H1 (cell line): ENCODE measurements at regions not wholly inside any gene's neighbourhood (a gene's known extent, or its start where the extent isn't known, plus 50 kb on each side); places are given as distances from the start of the nearest gene placed in this dataset.
"Not testable (repeated sequence)": the region's sequence is repeated elsewhere in the genome, so short reads cannot be mapped to it uniquely, and the experiment has no call there.

Experiments
- BCL11A ChIP-seq, 2 experiments: IDR thresholded peaks; one replicate each; pipeline ENCODE4 v1.6.1; 2011; ENCODE audit warnings: low read depth in 2 of 2, low read length in 2 of 2, mild to moderate bottlenecking in 2 of 2
- CHD1 ChIP-seq: IDR thresholded peaks from 2 replicates; pipeline ENCODE4 v1.6.1; 2012; ENCODE audit warnings: low read depth, low read length, improper control_type of control experiment
- GTF2F1 ChIP-seq: IDR thresholded peaks from 2 replicates; pipeline ENCODE4 v1.6.1; 2012; ENCODE audit warnings: low read depth, low read length, improper control_type of control experiment, borderline replicate concordance
- MAFK ChIP-seq: IDR thresholded peaks from 2 replicates; pipeline ENCODE4 v1.6.1; 2012; ENCODE audit warnings: low read depth, mild to moderate bottlenecking, improper control_type of control experiment, low read length
- POLR2AphosphoS5 ChIP-seq: IDR thresholded peaks from 2 replicates; pipeline ENCODE4 v1.6.1; 2011; ENCODE audit warnings: low read depth, low read length
- POU5F1 ChIP-seq: IDR thresholded peaks from 2 replicates; pipeline ENCODE4 v1.6.1; 2011; ENCODE audit warnings: low read depth, mild to moderate bottlenecking, low read length, moderate library complexity
- RAD21 ChIP-seq, 2 experiments: IDR thresholded peaks in 1 of 2; conservative IDR thresholded peaks in 1 of 2; 2 replicates each; pipeline ENCODE4 v1.6.1; 2011; ENCODE audit warnings: low read depth in 2 of 2, low read length in 2 of 2, improper control_type of control experiment in 1 of 2, inconsistent platforms in 1 of 2, mild to moderate bottlenecking in 1 of 2, moderate library complexity in 1 of 2
- SIN3A ChIP-seq, 2 experiments: IDR thresholded peaks in 1 of 2; conservative IDR thresholded peaks in 1 of 2; 2 replicates each; pipeline ENCODE4 v1.6.1; 2011 to 2012; ENCODE audit warnings: low read length in 2 of 2, improper control_type of control experiment in 1 of 2, low read depth in 1 of 2, mild to moderate bottlenecking in 1 of 2
- SP1 ChIP-seq: IDR thresholded peaks from 2 replicates; pipeline ENCODE4 v1.6.1; 2011; ENCODE audit warnings: low read depth, low read length
- ZNF274 ChIP-seq: IDR thresholded peaks from 2 replicates; pipeline ENCODE4 v1.7.0; 2012; ENCODE audit warnings: low read length, borderline replicate concordance; ENCODE audit errors: extremely low read depth
- TF ChIP-seq, protein P1 (sequence below), 3 experiments: IDR thresholded peaks; 1 replicate in 2 of 3; 2 replicates in 1 of 3; pipeline versions ENCODE4 v1.5.1 to v1.6.1; 2011; ENCODE audit warnings: low read length in 3 of 3, mild to moderate bottlenecking in 3 of 3, inconsistent platforms in 2 of 3, low read depth in 1 of 3, moderate library complexity in 1 of 3; ENCODE audit not compliant: insufficient read depth in 1 of 3; ENCODE audit errors: control extremely low read depth in 1 of 3

DNA sequence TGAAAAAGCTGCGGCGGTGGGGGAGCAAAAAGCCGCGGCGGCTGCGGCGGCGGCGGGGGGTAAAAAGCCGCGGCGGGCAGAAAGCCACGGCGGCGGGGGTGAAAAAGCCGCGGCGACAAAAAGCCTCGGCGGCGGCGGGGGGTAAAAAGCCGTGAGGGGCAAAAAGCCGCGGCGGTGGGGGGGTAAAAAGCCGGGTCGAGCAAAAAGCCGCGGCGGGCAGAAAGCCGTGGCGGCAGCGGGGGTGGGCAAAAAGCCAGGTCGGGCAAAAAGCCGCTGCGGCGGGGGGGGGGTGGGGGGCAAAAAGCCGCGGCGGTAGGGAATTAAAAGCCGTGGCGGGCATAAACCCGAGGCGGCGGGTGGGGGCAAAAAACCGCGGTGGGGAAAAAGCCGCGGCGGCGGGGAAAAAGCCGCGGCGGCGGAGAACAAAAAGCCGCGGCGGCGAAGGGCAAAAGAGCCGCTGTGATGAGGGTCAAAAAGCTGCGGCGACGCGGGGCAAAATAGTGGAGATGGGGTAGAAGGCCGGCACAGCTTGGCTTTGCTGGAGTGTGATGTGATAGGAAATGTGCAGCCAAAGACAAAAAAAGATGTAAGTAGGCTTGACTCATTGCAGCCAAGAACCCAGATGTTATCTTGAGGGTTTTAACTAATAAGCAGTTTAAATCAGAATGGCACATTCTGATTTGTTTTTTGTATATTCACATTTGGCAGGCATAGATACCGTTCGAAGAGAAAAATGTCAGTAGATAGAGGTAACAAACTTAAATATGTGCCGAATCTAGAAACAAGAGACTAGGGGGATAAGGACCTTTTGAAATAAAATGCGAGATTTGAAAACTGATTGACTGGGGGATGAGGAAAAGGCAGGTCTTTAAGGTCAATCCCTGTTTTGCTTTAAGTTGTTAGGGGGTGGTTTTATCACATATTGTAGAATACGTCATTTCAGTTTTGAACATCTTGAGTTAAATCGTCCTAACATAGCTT is 509.9 kb downstream of the FOXD4L5 start:
- TF ChIP-seq, protein P1, sequence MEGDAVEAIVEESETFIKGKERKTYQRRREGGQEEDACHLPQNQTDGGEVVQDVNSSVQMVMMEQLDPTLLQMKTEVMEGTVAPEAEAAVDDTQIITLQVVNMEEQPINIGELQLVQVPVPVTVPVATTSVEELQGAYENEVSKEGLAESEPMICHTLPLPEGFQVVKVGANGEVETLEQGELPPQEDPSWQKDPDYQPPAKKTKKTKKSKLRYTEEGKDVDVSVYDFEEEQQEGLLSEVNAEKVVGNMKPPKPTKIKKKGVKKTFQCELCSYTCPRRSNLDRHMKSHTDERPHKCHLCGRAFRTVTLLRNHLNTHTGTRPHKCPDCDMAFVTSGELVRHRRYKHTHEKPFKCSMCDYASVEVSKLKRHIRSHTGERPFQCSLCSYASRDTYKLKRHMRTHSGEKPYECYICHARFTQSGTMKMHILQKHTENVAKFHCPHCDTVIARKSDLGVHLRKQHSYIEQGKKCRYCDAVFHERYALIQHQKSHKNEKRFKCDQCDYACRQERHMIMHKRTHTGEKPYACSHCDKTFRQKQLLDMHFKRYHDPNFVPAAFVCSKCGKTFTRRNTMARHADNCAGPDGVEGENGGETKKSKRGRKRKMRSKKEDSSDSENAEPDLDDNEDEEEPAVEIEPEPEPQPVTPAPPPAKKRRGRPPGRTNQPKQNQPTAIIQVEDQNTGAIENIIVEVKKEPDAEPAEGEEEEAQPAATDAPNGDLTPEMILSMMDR (IDR thresholded peaks at IDR 0.05; ENCODE audit: control extremely low read depth in 1 of 3, insufficient read depth in 1 of 3, low read depth in 1 of 3, low read length in 3 of 3): not testable (repeated sequence)
- TF ChIP-seq MAFK; ZNF274; RAD21 (IDR thresholded peaks at IDR 0.05 in 1 of 2, conservative IDR thresholded peaks at IDR 0.05 in 1 of 2; ENCODE audit: low read depth in 2 of 2, low read length in 2 of 2); SP1; GTF2F1; SIN3A (conservative IDR thresholded peaks at IDR 0.05 in 1 of 2, IDR thresholded peaks at IDR 0.05 in 1 of 2; ENCODE audit: low read depth in 1 of 2, low read length in 2 of 2); CHD1; POU5F1; POLR2AphosphoS5; BCL11A (IDR thresholded peaks at IDR 0.05; ENCODE audit: low read depth in 2 of 2, low read length in 2 of 2): not testable (repeated sequence)
